HEK293T (cell line): ENCODE measurements at regions not wholly inside any gene's neighbourhood (a gene's known extent, or its start where the extent isn't known, plus 50 kb on each side); places are given as distances from the start of the nearest gene placed in this dataset.

Source experiments
- BHLHE40 ChIP-seq: fragments of 450-650 bp; IDR thresholded peaks from 2 replicates; pipeline ENCODE4 v1.6.1; 2016; ENCODE audit warnings: mild to moderate bottlenecking, moderate library complexity, borderline replicate concordance
- FOXA1 ChIP-seq: fragments of 450-650 bp; IDR thresholded peaks from 2 replicates; pipeline ENCODE4 v1.6.1; 2016; ENCODE audit warnings: mild to moderate bottlenecking
- FOXK2 ChIP-seq: fragments of 450-650 bp; IDR thresholded peaks from 2 replicates; pipeline ENCODE4 v1.6.1; 2016; ENCODE audit warnings: mild to moderate bottlenecking
- FOXM1 ChIP-seq: fragments of 450-650 bp; IDR thresholded peaks from 2 replicates; pipeline ENCODE4 v1.6.1; 2017; ENCODE audit warnings: mild to moderate bottlenecking, borderline replicate concordance
- LEF1 ChIP-seq: fragments of 450-650 bp; IDR thresholded peaks from 2 replicates; pipeline ENCODE4 v1.6.1; 2017; ENCODE audit warnings: mild to moderate bottlenecking, borderline replicate concordance
- PKNOX1 ChIP-seq: fragments of 450-650 bp; IDR thresholded peaks from 2 replicates; pipeline ENCODE4 v1.6.1; 2016
- SUZ12 ChIP-seq: fragments of 450-650 bp; IDR thresholded peaks from 2 replicates; pipeline ENCODE4 v1.6.1; 2016; ENCODE audit warnings: mild to moderate bottlenecking

DNA sequence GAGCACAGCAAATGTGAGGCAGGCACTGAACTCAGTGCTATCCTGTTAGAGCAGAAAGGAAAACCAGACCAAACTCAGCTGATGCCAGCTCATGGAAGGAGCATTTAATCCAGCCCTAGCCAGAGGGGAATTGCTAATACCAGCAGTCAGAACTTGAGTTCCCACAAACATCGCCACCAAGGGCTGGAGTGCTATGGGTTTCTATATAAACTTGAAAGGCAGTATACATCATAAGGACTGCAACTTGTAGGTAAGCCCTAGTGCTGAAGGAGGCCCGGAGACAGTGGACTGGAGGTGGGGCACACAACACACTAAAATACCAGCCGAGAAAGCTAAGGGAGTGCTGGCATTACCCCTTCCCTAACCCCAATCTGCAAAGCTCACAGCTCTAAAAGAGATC lies 440.2 kb downstream of the PRR32 start:
- TF ChIP-seq PKNOX1: no peak
- no peak for TF ChIP-seq FOXK2
- TF ChIP-seq LEF1: no peak
- no peak for TF ChIP-seq BHLHE40
- TF ChIP-seq SUZ12: no peak
- no peak for TF ChIP-seq FOXA1
- no peak for TF ChIP-seq FOXM1
